Osteoblast (primary cell): ENCODE measurements at regions not wholly inside any gene's neighbourhood (a gene's known extent, or its start where the extent isn't known, plus 50 kb on each side); places are given as distances from the start of the nearest gene placed in this dataset.

Experiments
- DNase-seq: peaks from one replicate; pipeline ENCODE4 v3.0.0; 2011; ENCODE audit warnings: low spot score, mixed read lengths; ENCODE audit not compliant: insufficient read length; ENCODE audit errors: missing footprints
- H2AFZ ChIP-seq: 2 replicates; pipeline ENCODE4 v1.6.0; 2011; ENCODE audit warnings: mild to moderate bottlenecking, low read length
- H3K27ac ChIP-seq: 2 replicates; pipeline ENCODE4 v1.5.1; 2011; ENCODE audit warnings: mild to moderate bottlenecking, low read depth, low read length, moderate library complexity
- H3K27me3 ChIP-seq: 2 replicates; pipeline ENCODE4 v1.6.0; 2012; ENCODE audit warnings: mild to moderate bottlenecking, control low read depth, inconsistent platforms, low read length, moderate library complexity; ENCODE audit not compliant: insufficient read depth
- H3K36me3 ChIP-seq: 2 replicates; pipeline ENCODE4 v1.5.1; 2011; ENCODE audit warnings: mild to moderate bottlenecking, low read length, control low read depth, moderate library complexity; ENCODE audit not compliant: insufficient read depth
- H3K4me1 ChIP-seq: 2 replicates; pipeline ENCODE4 v1.5.1; 2011; ENCODE audit warnings: mild to moderate bottlenecking, low read length, control low read depth, moderate library complexity; ENCODE audit not compliant: insufficient read depth
- H3K4me2 ChIP-seq: 2 replicates; pipeline ENCODE4 v1.6.0; 2011; ENCODE audit warnings: mild to moderate bottlenecking, low read length; ENCODE audit not compliant: insufficient read depth
- H3K4me3 ChIP-seq: fragments of 200-600 bp; sonication (generic); 3 replicates; pipeline ENCODE4 v1.5.1; 2012; ENCODE audit warnings: mild to moderate bottlenecking, low read length, inconsistent platforms; ENCODE audit not compliant: insufficient read depth
- H3K79me2 ChIP-seq: 2 replicates; pipeline ENCODE4 v1.6.0; 2012; ENCODE audit warnings: mild to moderate bottlenecking, low read length, control low read depth, inconsistent platforms; ENCODE audit not compliant: insufficient read depth
- H3K9me3 ChIP-seq: 2 replicates; pipeline ENCODE4 v1.5.1; 2011; ENCODE audit warnings: low read depth, low read length, control low read depth
- H4K20me1 ChIP-seq: 2 replicates; pipeline ENCODE4 v1.6.0; 2012; ENCODE audit warnings: mild to moderate bottlenecking, low read length, control low read depth; ENCODE audit not compliant: insufficient read depth
- TF ChIP-seq, protein P1 (sequence below): IDR thresholded peaks from 2 replicates; pipeline ENCODE4 v1.5.1; 2011; ENCODE audit warnings: mild to moderate bottlenecking, low read depth, low read length, moderate library complexity; ENCODE audit errors: extremely low read depth

- H4K20me1 ChIP-seq: no peaks in the 10 kb centered on the region
- no peaks in the 10 kb centered on the region for H3K36me3 ChIP-seq
- TF ChIP-seq, protein P1, sequence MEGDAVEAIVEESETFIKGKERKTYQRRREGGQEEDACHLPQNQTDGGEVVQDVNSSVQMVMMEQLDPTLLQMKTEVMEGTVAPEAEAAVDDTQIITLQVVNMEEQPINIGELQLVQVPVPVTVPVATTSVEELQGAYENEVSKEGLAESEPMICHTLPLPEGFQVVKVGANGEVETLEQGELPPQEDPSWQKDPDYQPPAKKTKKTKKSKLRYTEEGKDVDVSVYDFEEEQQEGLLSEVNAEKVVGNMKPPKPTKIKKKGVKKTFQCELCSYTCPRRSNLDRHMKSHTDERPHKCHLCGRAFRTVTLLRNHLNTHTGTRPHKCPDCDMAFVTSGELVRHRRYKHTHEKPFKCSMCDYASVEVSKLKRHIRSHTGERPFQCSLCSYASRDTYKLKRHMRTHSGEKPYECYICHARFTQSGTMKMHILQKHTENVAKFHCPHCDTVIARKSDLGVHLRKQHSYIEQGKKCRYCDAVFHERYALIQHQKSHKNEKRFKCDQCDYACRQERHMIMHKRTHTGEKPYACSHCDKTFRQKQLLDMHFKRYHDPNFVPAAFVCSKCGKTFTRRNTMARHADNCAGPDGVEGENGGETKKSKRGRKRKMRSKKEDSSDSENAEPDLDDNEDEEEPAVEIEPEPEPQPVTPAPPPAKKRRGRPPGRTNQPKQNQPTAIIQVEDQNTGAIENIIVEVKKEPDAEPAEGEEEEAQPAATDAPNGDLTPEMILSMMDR: no peak
- no peak overlapping the region for H2AFZ ChIP-seq
- no peak overlapping the region for H3K27ac ChIP-seq
- H3K4me1 ChIP-seq: peaks cover 12% of the 10 kb centered on the region
- no peak overlapping the region for H3K4me3 ChIP-seq
- no peaks in the 10 kb centered on the region for H3K9me3 ChIP-seq
- H3K4me2 ChIP-seq: no peak overlapping the region
- no peaks in the 10 kb centered on the region for H3K27me3 ChIP-seq
- H3K79me2 ChIP-seq: no peaks in the 10 kb centered on the region
- no peak for DNase-seq
Observed at GRCh38 chrX:13389501-13389900, 69.6 kb upstream of the ATXN3L start.

- Histone ChIP-seq H3K4me1 (peaks cover 12% of the 10 kb centered on the region), H3K27ac (peak overlapping the region; percentile 49), H3K9me3 (no peaks in the 10 kb centered on the region), H2AFZ (peak overlapping the region; percentile 40), H4K20me1 (no peaks in the 10 kb centered on the region), H3K4me2 (no peak overlapping the region), H3K79me2 (no peaks in the 10 kb centered on the region), H3K4me3 (no peak overlapping the region), H3K36me3 (no peaks in the 10 kb centered on the region), H3K27me3 (no peaks in the 10 kb centered on the region)
- TF ChIP-seq, protein P1: no peak
- no peak for DNase-seq
Observed at GRCh38 chrX:13387666-13388494, 68.0 kb upstream of the ATXN3L start.

DNA sequence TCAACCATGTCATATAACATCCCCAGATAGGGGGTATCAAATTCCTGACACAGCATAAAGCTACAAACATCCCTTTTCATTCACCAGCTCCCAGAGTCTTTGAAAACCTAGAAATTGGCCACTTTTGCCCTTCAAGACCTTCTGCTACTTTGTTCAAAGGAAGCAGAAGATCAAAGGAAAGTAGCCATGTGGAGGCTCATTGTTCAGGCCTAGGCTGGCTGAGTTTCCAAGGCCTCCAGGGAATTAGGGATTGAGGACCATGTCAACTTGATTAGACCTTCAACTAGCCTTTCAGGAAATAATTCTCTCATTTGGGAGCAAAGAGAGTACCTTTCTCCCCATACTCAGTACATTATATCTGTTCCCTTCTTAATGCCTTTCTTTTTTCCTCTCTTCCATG lies 66.8 kb upstream of the ATXN3L start:
- Histone ChIP-seq H4K20me1 (no peaks in the 10 kb centered on the region), H3K27me3 (no peaks in the 10 kb centered on the region), H3K4me1 (peaks cover 17% of the 10 kb centered on the region), H3K9me3 (no peaks in the 10 kb centered on the region), H2AFZ (no peak overlapping the region), H3K4me3 (no peak overlapping the region), H3K36me3 (no peaks in the 10 kb centered on the region), H3K27ac (no peak overlapping the region), H3K79me2 (no peaks in the 10 kb centered on the region), H3K4me2 (no peak overlapping the region)
- TF ChIP-seq, protein P1: no peak
- DNase-seq: no peak

- no peaks in the 10 kb centered on the region for H3K79me2 ChIP-seq
- no peak overlapping the region for H3K27ac ChIP-seq
- H3K36me3 ChIP-seq: no peaks in the 10 kb centered on the region
- no peak overlapping the region for H3K4me3 ChIP-seq
- H3K9me3 ChIP-seq: no peaks in the 10 kb centered on the region
- TF ChIP-seq, protein P1: no peak
- H2AFZ ChIP-seq: no peak overlapping the region
- no peaks in the 10 kb centered on the region for H3K27me3 ChIP-seq
- DNase-seq: no peak
- H3K4me1 ChIP-seq: peaks cover 23% of the 10 kb centered on the region
- no peaks in the 10 kb centered on the region for H4K20me1 ChIP-seq
- H3K4me2 ChIP-seq: no peak overlapping the region
Observed at GRCh38 chrX:13386092-13386491, 66.2 kb upstream of the ATXN3L start.
